ENCODE measurements at regions not wholly inside any gene's neighbourhood (a gene's known extent, or its start where the extent isn't known, plus 50 kb on each side); places are given as distances from the start of the nearest gene placed in this dataset.

DNA sequence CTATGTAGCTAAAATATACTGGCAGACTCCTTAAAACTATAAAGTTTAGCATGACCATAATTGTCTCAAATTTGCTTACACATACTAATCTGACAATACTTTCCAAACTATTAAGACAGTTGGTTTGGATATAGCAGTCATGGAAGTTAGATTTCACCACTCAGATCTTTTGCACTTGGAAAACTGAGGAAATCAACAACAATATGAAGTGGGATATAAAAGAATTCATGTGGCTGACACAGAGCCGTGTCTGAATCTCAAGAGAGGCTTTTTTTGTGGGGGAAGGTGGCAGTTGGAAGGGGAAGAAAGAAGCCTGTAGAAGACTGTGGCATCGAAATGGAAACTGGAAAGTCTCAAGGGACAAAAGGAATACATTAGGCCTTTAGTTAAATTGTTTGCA is 166.6 kb upstream of the FLRT2 start:
- H3K4me3 ChIP-seq = no peak overlapping the region
- no peaks in the 10 kb centered on the region for H3K27me3 ChIP-seq
- no peaks in the 10 kb centered on the region for H3K4me1 ChIP-seq
- DNase-seq (no peak), ATAC-seq (no peak)
- H3K36me3 ChIP-seq = no peaks in the 10 kb centered on the region
- TF ChIP-seq CTCF (IDR thresholded peaks at IDR 0.05) = no peak
- no peak overlapping the region for H3K27ac ChIP-seq
- H3K9me3 ChIP-seq = no peaks in the 10 kb centered on the region
- intact Hi-C loops (cut with DNase I) = no loop called here

DNA sequence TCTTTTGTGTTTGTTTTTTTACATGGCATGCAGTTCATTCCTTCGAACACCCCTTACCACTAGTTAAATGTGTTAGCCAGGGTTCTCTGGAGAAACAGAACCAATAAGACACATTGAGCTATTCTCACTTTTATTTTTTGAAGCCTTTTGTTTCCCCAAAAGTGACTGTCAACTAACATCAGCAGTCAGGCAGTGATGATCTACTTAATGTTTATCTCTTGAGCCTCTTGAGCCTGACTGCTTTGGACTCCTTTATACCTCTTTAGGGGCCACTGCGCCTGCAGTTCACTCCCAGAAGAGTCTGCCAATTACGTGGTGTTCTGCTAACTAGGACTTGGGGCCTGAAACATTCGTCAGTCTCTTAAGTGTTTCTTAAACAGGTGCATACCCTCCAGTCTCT is 163.7 kb upstream of the FLRT2 start:
- ATAC-seq (no peak), DNase-seq (no peak)
- no peak overlapping the region for H3K27ac ChIP-seq
- intact Hi-C loops (cut with DNase I) = no loop called here
- H3K4me1 ChIP-seq = no peaks in the 10 kb centered on the region
- H3K9me3 ChIP-seq = no peaks in the 10 kb centered on the region
- TF ChIP-seq CTCF (IDR thresholded peaks at IDR 0.05) = no peak
- no peak overlapping the region for H3K4me3 ChIP-seq
- H3K27me3 ChIP-seq = no peaks in the 10 kb centered on the region
- no peaks in the 10 kb centered on the region for H3K36me3 ChIP-seq

GRCh38 chr14:85380881-85381280 is 149.1 kb upstream of the FLRT2 start:
- DNase-seq (no peak), ATAC-seq (no peak)
- Histone ChIP-seq H3K27me3 (no peaks in the 10 kb centered on the region), H3K4me1 (no peaks in the 10 kb centered on the region), H3K4me3 (no peak overlapping the region), H3K27ac (no peak overlapping the region), H3K36me3 (no peaks in the 10 kb centered on the region), H3K9me3 (no peaks in the 10 kb centered on the region)
- intact Hi-C loops (cut with DNase I) = no loop called here
- no peak for TF ChIP-seq CTCF (IDR thresholded peaks at IDR 0.05)

- no peak for ATAC-seq
- H3K9me3 ChIP-seq = no peaks in the 10 kb centered on the region
- no peaks in the 10 kb centered on the region for H3K36me3 ChIP-seq
- H3K27ac ChIP-seq = no peak overlapping the region
- no peak for DNase-seq
- intact Hi-C loops (cut with DNase I) = no loop called here
- H3K27me3 ChIP-seq = no peaks in the 10 kb centered on the region
- no peak overlapping the region for H3K4me3 ChIP-seq
- no peak for TF ChIP-seq CTCF (IDR thresholded peaks at IDR 0.05)
- H3K4me1 ChIP-seq = no peaks in the 10 kb centered on the region
Measured at GRCh38 chr14:85382341-85382740, 147.6 kb upstream of the FLRT2 start.

- H3K27ac ChIP-seq = no peak overlapping the region
- no peak overlapping the region for H3K4me3 ChIP-seq
- DNase-seq (no peak), ATAC-seq (no peak)
- H3K27me3 ChIP-seq = no peaks in the 10 kb centered on the region
- no peak for TF ChIP-seq CTCF (IDR thresholded peaks at IDR 0.05)
- no peaks in the 10 kb centered on the region for H3K9me3 ChIP-seq
- H3K4me1 ChIP-seq = no peaks in the 10 kb centered on the region
- no peaks in the 10 kb centered on the region for H3K36me3 ChIP-seq
- intact Hi-C loops (cut with DNase I) = no loop called here
Measured at GRCh38 chr14:85387181-85387580, 142.8 kb upstream of the FLRT2 start.

- Histone ChIP-seq H3K36me3 (no peaks in the 10 kb centered on the region), H3K4me3 (no peak overlapping the region), H3K4me1 (no peaks in the 10 kb centered on the region), H3K27ac (no peak overlapping the region), H3K9me3 (no peaks in the 10 kb centered on the region), H3K27me3 (no peaks in the 10 kb centered on the region)
- intact Hi-C loops (cut with DNase I) = no loop called here
- ATAC-seq (no peak), DNase-seq (no peak)
- no peak for TF ChIP-seq CTCF (IDR thresholded peaks at IDR 0.05)
Measured at GRCh38 chr14:85390236-85390635, 139.7 kb upstream of the FLRT2 start.
